ENCODE measurements at regions not wholly inside any gene's neighbourhood (a gene's known extent, or its start where the extent isn't known, plus 50 kb on each side); places are given as distances from the start of the nearest gene placed in this dataset.

DNA sequence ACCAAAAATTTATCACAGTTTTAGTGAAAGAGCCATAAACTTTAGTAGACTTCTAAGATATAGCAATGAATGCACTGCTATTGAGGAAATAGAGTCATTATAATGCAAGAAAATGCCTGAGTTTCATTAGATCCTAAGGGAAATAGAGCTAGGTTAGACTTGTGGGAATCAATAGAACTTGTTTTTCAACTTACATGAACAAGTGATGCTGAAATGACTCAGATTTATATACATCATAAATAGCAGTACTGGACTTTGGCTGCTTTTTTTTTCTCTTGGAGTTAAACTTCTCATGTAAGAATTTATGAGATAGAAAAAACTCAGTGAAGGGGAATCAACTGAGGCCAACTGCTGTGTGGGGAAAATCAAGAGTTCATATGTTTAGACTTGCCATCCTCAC, 216.5 kb upstream of the AADAT start:
- RAD21 ChIA-PET (ENCODE audit: low non-redundant PET in 1 of 2, low total read pairs in 2 of 2, uncharacterized antibody in 2 of 2, unreplicated experiment in 2 of 2), result no interaction called here
- intact Hi-C loops (cut with micrococcal nuclease), result no loop called here

More for the DNA sequence above, 216.5 kb upstream of the AADAT start:
- DNase-seq (ENCODE audit: low read depth, low spot score) (no peak), ATAC-seq (no peak)
- Histone ChIP-seq H3K4me1 (ENCODE audit: control insufficient read depth in 1 of 2, insufficient read depth in 2 of 2, low read length in 2 of 2) (no peaks in the 10 kb centered on the region), H3K4me2 (ENCODE audit: low read length) (no peak overlapping the region), H3K9ac (ENCODE audit: low read length) (no peak overlapping the region), H3K9me3 (ENCODE audit: control insufficient read depth in 1 of 2, insufficient read depth in 1 of 2, low read depth in 1 of 2, low read length in 2 of 2) (no peaks in the 10 kb centered on the region), H3K36me3 (ENCODE audit: control insufficient read depth in 1 of 2, insufficient read depth in 2 of 2, low read length in 2 of 2) (no peaks in the 10 kb centered on the region), H3K27me3 (ENCODE audit: insufficient read depth, low read length) (no peaks in the 10 kb centered on the region), H3K27ac (ENCODE audit: low read depth, low read length) (no peak overlapping the region), H3K79me2 (ENCODE audit: insufficient read depth, low read length) (no peaks in the 10 kb centered on the region), H4K20me1 (ENCODE audit: insufficient read depth) (no peaks in the 10 kb centered on the region), H3K9me2 (ENCODE audit: insufficient read depth) (no peaks in the 10 kb centered on the region), H3K4me3 (replicated peaks in 1 of 2; ENCODE audit: low read depth in 1 of 2, low read length in 2 of 2) (no peak overlapping the region), H2AFZ (ENCODE audit: low read depth, low read length, poor library complexity, severe bottlenecking) (no peak overlapping the region)
- TF ChIP-seq EGR1 (IDR thresholded peaks at IDR 0.05; ENCODE audit: low read depth), result no peak
- TF ChIP-seq CBX3 (IDR thresholded peaks at IDR 0.05; ENCODE audit: low read depth), result no peak
- no peak for TF ChIP-seq ZFX (IDR thresholded peaks at IDR 0.05)
- TF ChIP-seq SRF (IDR thresholded peaks at IDR 0.05; ENCODE audit: low read depth), result no peak
- TF ChIP-seq, protein P1, sequence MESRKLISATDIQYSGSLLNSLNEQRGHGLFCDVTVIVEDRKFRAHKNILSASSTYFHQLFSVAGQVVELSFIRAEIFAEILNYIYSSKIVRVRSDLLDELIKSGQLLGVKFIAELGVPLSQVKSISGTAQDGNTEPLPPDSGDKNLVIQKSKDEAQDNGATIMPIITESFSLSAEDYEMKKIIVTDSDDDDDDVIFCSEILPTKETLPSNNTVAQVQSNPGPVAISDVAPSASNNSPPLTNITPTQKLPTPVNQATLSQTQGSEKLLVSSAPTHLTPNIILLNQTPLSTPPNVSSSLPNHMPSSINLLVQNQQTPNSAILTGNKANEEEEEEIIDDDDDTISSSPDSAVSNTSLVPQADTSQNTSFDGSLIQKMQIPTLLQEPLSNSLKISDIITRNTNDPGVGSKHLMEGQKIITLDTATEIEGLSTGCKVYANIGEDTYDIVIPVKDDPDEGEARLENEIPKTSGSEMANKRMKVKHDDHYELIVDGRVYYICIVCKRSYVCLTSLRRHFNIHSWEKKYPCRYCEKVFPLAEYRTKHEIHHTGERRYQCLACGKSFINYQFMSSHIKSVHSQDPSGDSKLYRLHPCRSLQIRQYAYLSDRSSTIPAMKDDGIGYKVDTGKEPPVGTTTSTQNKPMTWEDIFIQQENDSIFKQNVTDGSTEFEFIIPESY (IDR thresholded peaks at IDR 0.05; ENCODE audit: extremely low read depth, insufficient replicate concordance, low read length), result no peak
- TF ChIP-seq, protein P2, sequence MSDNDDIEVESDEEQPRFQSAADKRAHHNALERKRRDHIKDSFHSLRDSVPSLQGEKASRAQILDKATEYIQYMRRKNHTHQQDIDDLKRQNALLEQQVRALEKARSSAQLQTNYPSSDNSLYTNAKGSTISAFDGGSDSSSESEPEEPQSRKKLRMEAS (IDR thresholded peaks at IDR 0.05), result no peak
- no peak for TF ChIP-seq YY1 (IDR thresholded peaks at IDR 0.05; ENCODE audit: extremely low read depth, insufficient replicate concordance, low read depth, low read length)
- TF ChIP-seq SP1 (IDR thresholded peaks at IDR 0.05; ENCODE audit: low read depth), result no peak
- no peak for TF ChIP-seq ZNF274 (IDR thresholded peaks at IDR 0.05; ENCODE audit: low read depth, low read length)
- TF ChIP-seq, protein P3, sequence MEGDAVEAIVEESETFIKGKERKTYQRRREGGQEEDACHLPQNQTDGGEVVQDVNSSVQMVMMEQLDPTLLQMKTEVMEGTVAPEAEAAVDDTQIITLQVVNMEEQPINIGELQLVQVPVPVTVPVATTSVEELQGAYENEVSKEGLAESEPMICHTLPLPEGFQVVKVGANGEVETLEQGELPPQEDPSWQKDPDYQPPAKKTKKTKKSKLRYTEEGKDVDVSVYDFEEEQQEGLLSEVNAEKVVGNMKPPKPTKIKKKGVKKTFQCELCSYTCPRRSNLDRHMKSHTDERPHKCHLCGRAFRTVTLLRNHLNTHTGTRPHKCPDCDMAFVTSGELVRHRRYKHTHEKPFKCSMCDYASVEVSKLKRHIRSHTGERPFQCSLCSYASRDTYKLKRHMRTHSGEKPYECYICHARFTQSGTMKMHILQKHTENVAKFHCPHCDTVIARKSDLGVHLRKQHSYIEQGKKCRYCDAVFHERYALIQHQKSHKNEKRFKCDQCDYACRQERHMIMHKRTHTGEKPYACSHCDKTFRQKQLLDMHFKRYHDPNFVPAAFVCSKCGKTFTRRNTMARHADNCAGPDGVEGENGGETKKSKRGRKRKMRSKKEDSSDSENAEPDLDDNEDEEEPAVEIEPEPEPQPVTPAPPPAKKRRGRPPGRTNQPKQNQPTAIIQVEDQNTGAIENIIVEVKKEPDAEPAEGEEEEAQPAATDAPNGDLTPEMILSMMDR (IDR thresholded peaks at IDR 0.05 in 2 of 3, conservative IDR thresholded peaks at IDR 0.05 in 1 of 3; ENCODE audit: borderline replicate concordance in 1 of 3, insufficient read depth in 1 of 3, low read depth in 2 of 3, low read length in 2 of 3), result no peak
- no peak for TF ChIP-seq CEBPB (IDR thresholded peaks at IDR 0.05; ENCODE audit: low read depth)
- TF ChIP-seq, protein P4, sequence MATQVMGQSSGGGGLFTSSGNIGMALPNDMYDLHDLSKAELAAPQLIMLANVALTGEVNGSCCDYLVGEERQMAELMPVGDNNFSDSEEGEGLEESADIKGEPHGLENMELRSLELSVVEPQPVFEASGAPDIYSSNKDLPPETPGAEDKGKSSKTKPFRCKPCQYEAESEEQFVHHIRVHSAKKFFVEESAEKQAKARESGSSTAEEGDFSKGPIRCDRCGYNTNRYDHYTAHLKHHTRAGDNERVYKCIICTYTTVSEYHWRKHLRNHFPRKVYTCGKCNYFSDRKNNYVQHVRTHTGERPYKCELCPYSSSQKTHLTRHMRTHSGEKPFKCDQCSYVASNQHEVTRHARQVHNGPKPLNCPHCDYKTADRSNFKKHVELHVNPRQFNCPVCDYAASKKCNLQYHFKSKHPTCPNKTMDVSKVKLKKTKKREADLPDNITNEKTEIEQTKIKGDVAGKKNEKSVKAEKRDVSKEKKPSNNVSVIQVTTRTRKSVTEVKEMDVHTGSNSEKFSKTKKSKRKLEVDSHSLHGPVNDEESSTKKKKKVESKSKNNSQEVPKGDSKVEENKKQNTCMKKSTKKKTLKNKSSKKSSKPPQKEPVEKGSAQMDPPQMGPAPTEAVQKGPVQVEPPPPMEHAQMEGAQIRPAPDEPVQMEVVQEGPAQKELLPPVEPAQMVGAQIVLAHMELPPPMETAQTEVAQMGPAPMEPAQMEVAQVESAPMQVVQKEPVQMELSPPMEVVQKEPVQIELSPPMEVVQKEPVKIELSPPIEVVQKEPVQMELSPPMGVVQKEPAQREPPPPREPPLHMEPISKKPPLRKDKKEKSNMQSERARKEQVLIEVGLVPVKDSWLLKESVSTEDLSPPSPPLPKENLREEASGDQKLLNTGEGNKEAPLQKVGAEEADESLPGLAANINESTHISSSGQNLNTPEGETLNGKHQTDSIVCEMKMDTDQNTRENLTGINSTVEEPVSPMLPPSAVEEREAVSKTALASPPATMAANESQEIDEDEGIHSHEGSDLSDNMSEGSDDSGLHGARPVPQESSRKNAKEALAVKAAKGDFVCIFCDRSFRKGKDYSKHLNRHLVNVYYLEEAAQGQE (IDR thresholded peaks at IDR 0.05; ENCODE audit: low read depth), result no peak
- no peak for TF ChIP-seq POLR2A (IDR thresholded peaks at IDR 0.05; ENCODE audit: borderline replicate concordance, extremely low read depth, insufficient read depth, insufficient read length)
- no peak for TF ChIP-seq TCF7L2 (IDR thresholded peaks at IDR 0.05; ENCODE audit: borderline replicate concordance, extremely low read depth, insufficient read depth, insufficient read length)
- no peak for TF ChIP-seq EZH2phosphoT487 (IDR thresholded peaks at IDR 0.05; ENCODE audit: borderline replicate concordance)
- TF ChIP-seq, protein P5, sequence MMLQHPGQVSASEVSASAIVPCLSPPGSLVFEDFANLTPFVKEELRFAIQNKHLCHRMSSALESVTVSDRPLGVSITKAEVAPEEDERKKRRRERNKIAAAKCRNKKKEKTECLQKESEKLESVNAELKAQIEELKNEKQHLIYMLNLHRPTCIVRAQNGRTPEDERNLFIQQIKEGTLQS (IDR thresholded peaks at IDR 0.05), result no peak
- TF ChIP-seq EZH2 (IDR thresholded peaks at IDR 0.05), result no peak
- no peak for TF ChIP-seq RAD21 (IDR thresholded peaks at IDR 0.05; ENCODE audit: low read depth)
- ChIA-PET POLR2A (no interaction called here), CTCF (no interaction called here)
- no TSS peak for BruUV-seq (replicated peaks)
